Stimulated activated CD4-positive, alpha-beta T cell treated with anti-CD3 and anti-CD28 coated beads, Interleukin-4, amount 100 ng/mL, for 4 hours (primary cell): ENCODE measurements at regions not wholly inside any gene's neighbourhood (a gene's known extent, or its start where the extent isn't known, plus 50 kb on each side); places are given as distances from the start of the nearest gene placed in this dataset.
"Not testable (repeated sequence)": the region's sequence is repeated elsewhere in the genome, so short reads cannot be mapped to it uniquely, and the experiment has no call there.

Source experiments
- DNase-seq, 2 experiments: peaks; one replicate each; pipeline ENCODE4 v3.0.0-alpha.2; 2020

DNA sequence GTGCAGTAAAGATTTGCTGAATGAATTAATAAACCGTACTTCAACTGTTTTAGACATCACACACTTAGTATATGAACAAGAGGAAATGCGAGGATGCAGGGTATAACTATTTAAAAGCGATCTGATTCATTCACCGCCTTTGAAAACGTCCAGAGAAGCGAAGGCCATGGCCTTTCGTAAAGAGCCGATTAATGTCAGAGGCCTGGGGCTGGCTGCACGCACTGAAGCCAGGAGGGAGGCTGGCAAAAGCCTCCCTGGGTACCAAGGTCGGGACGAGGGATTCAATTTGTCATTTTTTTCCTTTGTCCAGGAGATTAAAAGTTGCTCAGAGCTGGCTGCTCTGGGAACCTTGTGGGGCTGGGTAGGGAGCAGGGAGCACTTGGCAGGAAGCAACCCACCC is 307.4 kb downstream of the NPHP4 start:
- no peak for DNase-seq

DNA sequence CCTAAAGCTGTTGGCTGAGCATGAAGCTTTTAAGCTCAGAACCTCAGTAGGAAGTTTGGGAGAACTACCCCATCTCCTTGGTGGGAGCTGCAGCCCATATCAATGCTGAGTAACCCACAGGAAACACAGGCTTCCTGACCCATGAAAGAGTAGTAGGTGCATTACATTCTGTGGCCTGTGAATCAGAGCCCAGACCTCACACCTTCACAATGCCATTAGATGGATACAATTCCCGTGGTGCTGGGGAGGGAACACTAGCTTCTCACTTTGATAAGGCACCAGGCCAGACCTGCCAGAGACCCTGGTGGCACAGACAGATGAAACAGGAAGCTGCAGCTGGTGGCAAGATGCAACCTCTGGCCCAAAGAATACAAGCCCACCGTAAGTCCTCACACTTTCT is 308.8 kb downstream of the NPHP4 start:
- DNase-seq: no peak

- DNase-seq: no peak
Observed at GRCh38 chr1:5682626-5683225, 309.5 kb downstream of the NPHP4 start.

GRCh38 chr1:5681654-5682053 is 310.6 kb downstream of the NPHP4 start:
- DNase-seq: no peak

DNA sequence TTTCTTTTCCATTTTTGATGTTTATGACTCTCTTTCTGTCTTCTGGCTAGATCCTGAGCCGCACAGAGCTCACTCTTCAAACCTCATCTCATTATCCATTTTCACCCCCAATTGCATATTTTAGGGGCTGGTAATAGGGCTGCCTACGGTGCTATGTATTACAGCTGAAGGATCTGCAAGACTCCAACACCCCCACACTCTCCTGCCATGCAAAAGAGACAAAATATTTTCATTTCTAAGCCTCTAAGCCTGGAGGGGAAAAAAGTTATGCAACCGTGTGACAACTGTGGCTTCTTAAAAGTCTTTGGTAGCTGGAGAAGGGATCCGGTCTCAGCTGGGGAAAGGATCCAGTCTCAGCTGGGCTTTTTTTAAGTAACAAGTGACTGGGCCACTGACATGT is 311.6 kb downstream of the NPHP4 start:
- DNase-seq: no peak

DNA sequence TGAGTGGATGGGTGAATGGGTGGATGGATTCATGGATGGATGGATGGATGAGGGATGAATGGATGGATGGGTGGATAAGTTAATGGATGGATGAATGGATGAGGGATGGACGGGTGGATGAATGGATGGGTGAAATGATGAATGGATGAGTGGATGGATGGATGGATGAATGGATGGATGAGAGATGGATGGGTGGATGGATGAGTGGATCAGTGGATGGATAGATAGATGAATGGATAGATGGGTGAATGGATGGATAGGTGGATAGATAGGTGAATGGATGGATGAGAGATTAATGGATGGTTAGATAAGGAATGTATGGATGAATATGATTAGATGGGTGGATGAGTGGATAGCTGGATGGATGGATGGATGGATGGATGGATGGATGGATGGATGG is 313.5 kb downstream of the NPHP4 start:
- DNase-seq: no peak

- not testable (repeated sequence) for DNase-seq
Observed at GRCh38 chr1:5672355-5672754, 319.9 kb downstream of the NPHP4 start.

DNA sequence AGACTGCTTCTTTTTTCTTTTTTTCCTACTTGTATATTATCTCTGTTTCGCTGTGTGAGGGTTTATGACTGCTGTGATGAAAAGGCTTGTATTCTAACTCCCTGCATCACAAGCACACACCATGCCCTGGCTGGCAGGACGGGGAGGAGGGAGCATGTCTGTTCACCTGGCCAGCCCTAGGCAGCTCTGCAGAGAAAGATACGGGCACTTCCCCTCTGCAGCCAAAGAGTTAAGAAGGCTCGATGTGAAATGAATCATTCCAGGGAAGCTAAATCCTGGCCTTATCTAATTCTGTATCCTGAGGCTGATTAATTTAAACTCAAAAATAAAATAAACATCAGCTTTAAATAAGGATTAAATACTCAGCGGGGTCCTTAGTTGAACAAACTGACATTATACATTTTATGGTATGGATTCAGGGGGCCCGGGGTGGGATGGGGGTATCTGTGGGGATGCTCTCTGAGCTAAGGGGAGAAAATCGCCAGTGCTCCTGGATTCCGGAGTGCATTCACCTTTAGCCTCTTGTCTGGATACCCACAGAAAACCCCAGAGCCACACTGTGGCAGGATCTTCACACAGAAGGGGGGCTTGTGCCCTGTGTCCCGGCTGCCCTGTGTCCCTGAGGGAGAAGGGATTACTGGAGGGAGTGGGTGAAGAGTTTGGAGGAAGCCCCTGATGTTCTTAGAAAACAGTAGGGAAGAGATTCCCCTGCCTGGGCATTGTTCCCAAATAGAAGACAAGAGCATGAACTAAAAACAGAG is 321.5 kb downstream of the NPHP4 start:
- DNase-seq: no peak

DNA sequence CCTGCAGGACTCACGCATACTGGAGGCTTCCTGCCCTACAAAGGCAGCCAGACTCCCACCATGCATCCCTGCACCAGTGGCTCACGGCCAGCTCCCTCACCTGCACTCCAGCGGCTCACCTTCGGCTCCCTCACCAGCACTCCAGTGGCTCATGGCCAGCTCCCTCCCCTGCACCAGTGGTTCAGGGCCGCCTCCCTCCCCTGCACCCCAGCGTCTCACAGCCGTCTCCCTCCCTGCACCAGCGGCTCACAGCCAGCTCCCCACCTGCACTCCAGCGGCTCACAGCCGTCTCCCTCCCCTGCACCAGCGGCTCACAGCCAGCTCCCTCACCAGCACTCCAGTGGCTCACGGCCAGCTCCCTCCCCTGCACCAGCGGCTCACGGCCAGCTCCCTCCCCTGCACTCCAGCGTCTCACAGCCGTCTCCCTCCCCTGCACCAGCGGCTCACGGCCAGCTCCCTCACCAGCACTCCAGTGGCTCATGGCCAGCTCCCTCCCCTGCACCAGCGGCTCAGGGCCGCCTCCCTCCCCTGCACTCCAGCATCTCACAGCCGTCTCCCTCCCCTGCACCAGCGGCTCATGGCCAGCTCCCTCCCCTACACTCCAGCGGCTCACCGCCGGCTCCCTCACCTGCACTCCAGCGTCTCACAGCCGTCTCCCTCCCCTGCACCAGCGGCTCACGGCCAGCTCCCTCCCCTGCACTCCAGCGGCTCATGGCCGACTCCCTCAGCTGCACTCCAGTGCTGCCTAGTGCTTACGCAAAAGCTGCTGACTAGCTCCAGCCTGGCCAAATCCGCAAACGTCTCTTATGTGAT is 324.5 kb downstream of the NPHP4 start:
- no peak for DNase-seq

- DNase-seq: no peak
Observed at GRCh38 chr1:5664906-5665875, 327.0 kb downstream of the NPHP4 start.

DNA sequence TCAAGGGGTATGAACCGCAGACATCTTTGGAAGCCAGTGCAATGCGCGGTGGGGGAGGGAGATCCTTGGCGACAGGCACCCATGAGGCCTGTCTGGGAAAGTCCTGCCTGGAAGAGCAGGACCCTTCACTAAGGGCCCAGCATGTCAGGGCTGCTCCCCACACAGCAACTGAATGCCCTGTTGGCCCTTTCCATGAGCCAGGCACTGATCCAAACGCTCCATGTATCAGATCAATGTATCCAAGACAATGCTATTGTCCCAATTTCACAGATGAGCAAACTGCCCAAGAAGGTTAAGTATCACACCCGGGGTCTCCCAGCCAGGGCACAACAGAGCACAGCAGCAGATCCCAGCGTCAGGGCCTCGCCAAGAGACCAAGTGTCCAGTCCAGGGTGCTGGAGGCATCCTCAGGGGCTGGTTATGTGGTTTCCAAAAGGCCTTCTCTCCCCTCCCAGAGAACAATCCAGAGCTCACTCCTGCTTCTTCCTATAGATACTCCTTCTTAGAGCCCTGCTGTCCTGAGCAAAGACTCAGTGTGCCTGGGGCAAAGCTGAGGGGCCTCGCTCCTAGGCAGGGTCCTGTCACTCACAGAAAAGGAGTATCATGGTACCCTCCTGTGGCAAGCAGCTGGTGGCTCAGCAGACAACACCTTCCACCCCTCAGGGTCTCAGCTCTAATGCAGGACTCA is 328.0 kb downstream of the NPHP4 start:
- DNase-seq: no peak

- no peak for DNase-seq
Observed at GRCh38 chr1:5662744-5663126, 329.5 kb downstream of the NPHP4 start.

DNA sequence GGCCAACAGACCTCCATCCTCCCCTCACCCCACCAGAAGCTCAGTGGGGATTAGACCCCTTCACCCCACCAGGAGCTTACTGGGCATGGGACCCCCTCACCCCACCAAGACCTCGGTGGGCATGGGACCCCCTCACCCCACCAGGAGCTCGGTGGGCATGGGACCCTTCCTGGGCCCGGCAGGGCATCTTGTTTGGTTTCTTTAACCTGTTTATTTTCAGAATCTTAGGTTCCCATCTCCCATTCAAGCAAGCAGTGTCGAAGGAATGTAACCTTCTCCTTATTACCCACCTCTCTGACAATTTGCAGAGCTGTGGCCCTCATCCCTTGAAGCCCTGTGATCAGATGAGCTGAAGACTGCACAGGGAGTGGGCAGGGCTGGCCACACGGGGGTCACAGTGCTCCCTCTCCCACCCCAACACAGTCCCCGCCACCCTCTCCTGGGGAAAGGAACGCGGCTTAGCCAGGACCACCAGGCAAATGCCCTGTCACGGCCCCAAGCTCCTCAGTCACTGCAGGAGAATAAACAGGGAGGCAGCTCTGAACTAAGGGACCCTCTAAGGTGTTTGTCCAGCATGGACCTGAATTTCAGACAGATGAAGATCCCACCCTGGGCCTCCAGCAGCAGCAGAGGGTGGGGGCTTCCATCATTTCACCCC is 330.0 kb downstream of the NPHP4 start:
- DNase-seq: no peak

DNA sequence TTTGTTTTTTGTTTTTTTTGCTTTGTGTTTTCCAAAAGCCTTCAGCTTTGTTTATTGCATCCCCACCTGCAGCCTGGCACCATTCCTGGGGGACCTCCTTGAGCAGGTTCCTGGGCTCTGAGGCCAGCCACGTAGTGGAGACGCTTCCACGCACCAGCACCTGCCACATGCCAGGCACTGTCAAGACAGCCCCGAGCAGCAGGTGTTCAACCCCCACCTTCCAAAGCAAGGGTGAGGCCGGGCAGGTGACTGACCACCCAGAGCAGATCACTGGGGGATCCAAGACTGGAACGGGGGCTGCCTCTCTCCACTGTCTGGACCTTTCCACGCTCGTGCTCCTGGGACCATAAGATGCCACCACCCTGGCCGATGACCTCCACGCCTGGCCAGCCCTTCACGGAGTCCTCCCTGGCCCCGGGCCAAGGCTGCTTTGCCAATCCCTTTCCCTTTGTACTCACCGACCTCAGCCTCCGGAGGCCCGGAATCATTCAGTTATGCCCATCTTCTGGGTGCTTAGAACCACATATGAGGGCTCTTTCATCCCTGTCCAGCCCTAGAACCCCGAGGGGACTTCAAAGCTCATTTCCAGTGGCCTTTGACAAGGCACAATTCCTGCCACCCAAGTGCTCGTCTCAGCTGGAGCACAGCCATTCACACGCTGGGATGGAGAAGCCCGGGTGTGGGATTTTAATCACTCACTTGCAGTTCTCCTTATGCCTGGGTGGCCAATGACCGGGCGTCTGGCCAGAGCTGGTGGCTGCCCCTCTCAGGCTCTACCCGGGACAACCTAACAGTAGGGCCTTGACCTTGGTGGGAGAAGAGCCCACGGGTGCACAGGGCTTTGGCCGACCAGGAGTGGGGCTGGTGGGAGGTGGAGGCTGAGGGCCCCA is 330.8 kb downstream of the NPHP4 start:
- no peak for DNase-seq

- no peak for DNase-seq
Observed at GRCh38 chr1:5660141-5660935, 331.9 kb downstream of the NPHP4 start.

GRCh38 chr1:5659606-5660005 is 332.6 kb downstream of the NPHP4 start:
- no peak for DNase-seq

DNA sequence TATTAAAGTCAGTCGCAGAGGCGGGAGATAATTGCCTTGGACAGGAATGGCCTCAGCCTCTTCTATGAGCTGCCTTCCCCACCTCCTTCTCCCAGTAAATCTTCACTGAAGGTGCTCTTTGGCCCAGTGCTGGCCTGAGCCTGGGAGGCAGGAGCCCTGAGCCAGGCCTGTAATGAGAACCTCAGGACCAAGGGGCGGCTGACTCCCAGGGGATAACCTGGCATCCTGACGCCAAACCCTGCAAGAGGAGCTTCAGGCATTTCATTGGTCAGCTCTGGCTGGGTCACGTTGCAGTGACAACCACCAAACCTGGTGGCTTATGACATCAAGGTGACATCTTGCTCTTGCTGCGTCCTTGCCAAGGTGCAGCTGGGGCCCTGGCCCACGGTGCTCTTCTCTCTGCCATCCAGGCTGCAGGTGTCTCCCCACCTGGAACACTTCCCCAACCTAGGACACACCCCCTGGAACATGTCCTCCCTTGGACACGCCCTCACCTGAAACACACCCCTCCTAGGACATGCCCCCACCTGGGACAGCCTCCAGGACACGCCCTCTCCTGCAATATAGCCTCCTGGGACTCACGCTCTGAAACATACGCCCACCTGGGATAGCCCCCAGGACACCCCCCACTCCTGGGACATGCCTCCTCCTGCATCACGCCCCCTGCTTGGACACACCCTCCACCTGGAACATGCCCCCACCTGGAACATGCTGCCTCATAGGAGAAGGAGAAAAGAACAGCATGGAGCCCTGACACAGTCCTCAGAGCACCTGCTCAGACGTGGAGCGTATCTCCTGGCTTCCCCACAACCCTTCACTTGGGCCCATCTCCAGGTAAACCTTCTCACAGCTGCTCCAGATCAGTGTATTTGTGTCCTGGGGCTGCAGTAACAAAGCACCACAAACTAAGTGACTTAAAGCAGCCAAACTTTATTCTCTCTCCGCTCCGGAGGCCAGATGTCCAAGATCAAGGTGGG is 333.6 kb downstream of the NPHP4 start:
- DNase-seq: no peak
